Smooth muscle cell (in vitro differentiated cells): ENCODE measurements at regions not wholly inside any gene's neighbourhood (a gene's known extent, or its start where the extent isn't known, plus 50 kb on each side); places are given as distances from the start of the nearest gene placed in this dataset.

Experiments used
- DNase-seq: peaks from one replicate; lab custom pipeline; 2025; ENCODE audit not compliant: unreplicated experiment; lab: John Stamatoyannopoulos, UW
- H2AFZ ChIP-seq: fragments of 200-600 bp; sonication (generic); 2 replicates; pipeline ENCODE4 v1.6.0; 2016; ENCODE audit warnings: antibody characterized with exemption, low read depth, mild to moderate bottlenecking
- H3F3A ChIP-seq: fragments of 200-600 bp; sonication (generic); 2 replicates; pipeline ENCODE4 v1.6.0; 2017; ENCODE audit warnings: antibody characterized with exemption, low read depth
- H3K27ac ChIP-seq: fragments of 200-600 bp; sonication (generic); 2 replicates; pipeline ENCODE4 v1.5.1; 2016; ENCODE audit warnings: low read depth, mild to moderate bottlenecking
- H3K27me3 ChIP-seq: fragments of 200-600 bp; sonication (generic); 2 replicates; pipeline ENCODE4 v1.6.1; 2016; ENCODE audit warnings: low read depth, mild to moderate bottlenecking
- H3K36me3 ChIP-seq: fragments of 200-600 bp; sonication (generic); 2 replicates; pipeline ENCODE4 v1.5.1; 2016; ENCODE audit warnings: low read depth
- H3K4me1 ChIP-seq: fragments of 200-600 bp; sonication (generic); 2 replicates; pipeline ENCODE4 v1.5.1; 2016; ENCODE audit warnings: low read depth
- H3K4me2 ChIP-seq: fragments of 200-600 bp; sonication (generic); 2 replicates; pipeline ENCODE4 v1.6.0; 2016; ENCODE audit warnings: mild to moderate bottlenecking
- H3K4me3 ChIP-seq: fragments of 200-600 bp; sonication (generic); 2 replicates; pipeline ENCODE4 v1.5.1; 2016; ENCODE audit warnings: mild to moderate bottlenecking
- H3K79me2 ChIP-seq: fragments of 200-600 bp; sonication (generic); 2 replicates; pipeline ENCODE4 v1.6.0; 2016; ENCODE audit warnings: low read depth, mild to moderate bottlenecking
- H3K9ac ChIP-seq: fragments of 200-600 bp; sonication (generic); 2 replicates; pipeline ENCODE4 v1.6.0; 2016; ENCODE audit warnings: low read depth
- H3K9me3 ChIP-seq: fragments of 200-600 bp; sonication (generic); replicated peaks from 2 replicates; pipeline ENCODE4 v1.5.1; 2016; ENCODE audit warnings: low read depth
- H4K20me1 ChIP-seq: fragments of 200-600 bp; sonication (generic); 2 replicates; pipeline ENCODE4 v1.6.0; 2016; ENCODE audit warnings: low read depth
- CTCF ChIP-seq: fragments of 200-600 bp; sonication (generic); IDR thresholded peaks from 2 replicates; pipeline ENCODE4 v1.5.1; 2017; ENCODE audit warnings: borderline replicate concordance, mild to moderate bottlenecking, antibody characterized with exemption; ENCODE audit not compliant: insufficient read depth, poor library complexity, severe bottlenecking
- WGBS: methylation state at CpG from one replicate; pipeline ENCODE4 v1.1.7; 2016; ENCODE audit warnings: low lambda C conversion rate; 5-methylcytosine and 5-hydroxymethylcytosine counted together

GRCh38 chr4:45566896-45567603 lies 556.8 kb downstream of the GABRG1 start:
- Histone ChIP-seq H3K4me1 (no peaks in the 10 kb centered on the region), H3K27me3 (no peaks in the 10 kb centered on the region), H2AFZ (no peak overlapping the region), H3K9me3 (no peaks in the 10 kb centered on the region), H3F3A (no peaks in the 10 kb centered on the region), H3K27ac (no peak overlapping the region), H4K20me1 (no peaks in the 10 kb centered on the region), H3K9ac (no peak overlapping the region), H3K36me3 (no peaks in the 10 kb centered on the region), H3K4me3 (no peak overlapping the region), H3K79me2 (no peaks in the 10 kb centered on the region), H3K4me2 (no peak overlapping the region)
- no peak for DNase-seq
- WGBS = 88% methylated on average over 18 of the region's 19 CpGs
- no peak for TF ChIP-seq CTCF

GRCh38 chr4:45554423-45554822 lies 569.4 kb downstream of the GABRG1 start:
- no peak for TF ChIP-seq CTCF
- DNase-seq = no peak
- H4K20me1 ChIP-seq = no peaks in the 10 kb centered on the region
- no peaks in the 10 kb centered on the region for H3K79me2 ChIP-seq
- H3K4me3 ChIP-seq = no peak overlapping the region
- no peaks in the 10 kb centered on the region for H3K4me1 ChIP-seq
- no peak overlapping the region for H2AFZ ChIP-seq
- 66% methylated on average over 1 of the region's 1 CpG for WGBS
- H3K27ac ChIP-seq = no peak overlapping the region
- H3K36me3 ChIP-seq = no peaks in the 10 kb centered on the region
- H3K27me3 ChIP-seq = no peaks in the 10 kb centered on the region
- no peak overlapping the region for H3K9ac ChIP-seq
- H3F3A ChIP-seq = no peaks in the 10 kb centered on the region
- H3K9me3 ChIP-seq = no peaks in the 10 kb centered on the region
- H3K4me2 ChIP-seq = no peak overlapping the region

GRCh38 chr4:45550766-45551366 lies 573.0 kb downstream of the GABRG1 start:
- no peak for DNase-seq
- WGBS = 73% methylated on average over 4 of the region's 4 CpGs
- no peak for TF ChIP-seq CTCF
- Histone ChIP-seq H2AFZ (no peak overlapping the region), H3K27ac (no peak overlapping the region), H3K9ac (no peak overlapping the region), H3K36me3 (no peaks in the 10 kb centered on the region), H3K4me1 (no peaks in the 10 kb centered on the region), H3K4me3 (no peak overlapping the region), H3K4me2 (no peak overlapping the region), H3F3A (no peaks in the 10 kb centered on the region), H3K9me3 (no peaks in the 10 kb centered on the region), H3K79me2 (no peaks in the 10 kb centered on the region), H4K20me1 (no peaks in the 10 kb centered on the region), H3K27me3 (no peaks in the 10 kb centered on the region)
